Head of caudate nucleus (tissue), 42 donors: ENCODE measurements at regions not wholly inside any gene's neighbourhood (a gene's known extent, or its start where the extent isn't known, plus 50 kb on each side); places are given as distances from the start of the nearest gene placed in this dataset.

ENCODE experiments used
- DNase-seq, 42 donors: peaks; one replicate each; pipeline versions ENCODE4 v3.0.0 to v3.0.0-alpha.2; 2020 to 2021; ENCODE audit warnings: mixed read lengths in 7 of 42
- intact Hi-C: fragments of 100-400 bp; cut with DNase I; formaldehyde crosslinking; loops from one replicate; pipeline ENCODE4 v1.15.0; 2022

- DNase-seq = no peak
- intact Hi-C loops = no loop called here
These were observed 339.2 kb upstream of the CDH9 start for GRCh38 chr5:27377626-27378025.

- intact Hi-C loops = no loop called here
- no peak for DNase-seq
These were observed 315.6 kb upstream of the CDH9 start for GRCh38 chr5:27353970-27354369.

- intact Hi-C loops = no loop called here
- DNase-seq = no peak
These were observed 315.2 kb upstream of the CDH9 start for GRCh38 chr5:27353540-27353939.

- DNase-seq = no peak
- intact Hi-C loops = no loop called here
These were observed 303.0 kb upstream of the CDH9 start for GRCh38 chr5:27341342-27341741.

- DNase-seq = no peak
- intact Hi-C loops = no loop called here
These were observed 298.4 kb upstream of the CDH9 start for GRCh38 chr5:27336817-27337216.

- peak in 11 of 42 donors; percentile 5 to 56 (median 24) for DNase-seq
- intact Hi-C loops = no loop called here
These were observed 290.1 kb upstream of the CDH9 start for GRCh38 chr5:27328480-27328879.

- no peak for DNase-seq
- intact Hi-C loops = no loop called here
These were observed 287.1 kb upstream of the CDH9 start for GRCh38 chr5:27325513-27325912.

- intact Hi-C loops = no loop called here
- no peak for DNase-seq
These were observed 280.3 kb upstream of the CDH9 start for GRCh38 chr5:27318701-27319100.

GRCh38 chr5:27316271-27316650 lies 277.9 kb upstream of the CDH9 start:
- intact Hi-C loops = no loop called here
- no peak for DNase-seq

- intact Hi-C loops = no loop called here
- no peak for DNase-seq
These were observed 277.2 kb upstream of the CDH9 start for GRCh38 chr5:27315363-27316270.

- DNase-seq = no peak
These were observed 275.2 kb upstream of the CDH9 start for GRCh38 chr5:27313549-27313948.

GRCh38 chr5:27312291-27312893 lies 274.0 kb upstream of the CDH9 start:
- intact Hi-C loops = no loop called here
- no peak for DNase-seq

More at GRCh38 chr5:27313549-27313948, 275.2 kb upstream of the CDH9 start:
- intact Hi-C loops = no loop called here

GRCh38 chr5:27311544-27311943 lies 273.2 kb upstream of the CDH9 start:
- intact Hi-C loops = no loop called here
- DNase-seq = no peak

GRCh38 chr5:27308153-27308552 lies 269.8 kb upstream of the CDH9 start:
- DNase-seq = no peak
- intact Hi-C loops = no loop called here

- intact Hi-C loops = no loop called here
These were observed 251.8 kb upstream of the CDH9 start for GRCh38 chr5:27290172-27290571.

GRCh38 chr5:27276119-27276518 lies 237.7 kb upstream of the CDH9 start:
- no peak for DNase-seq
- intact Hi-C loops = no loop called here

More at GRCh38 chr5:27290172-27290571, 251.8 kb upstream of the CDH9 start:
- no peak for DNase-seq

- DNase-seq = no peak
- intact Hi-C loops = no loop called here
These were observed 237.0 kb upstream of the CDH9 start for GRCh38 chr5:27275345-27275744.

GRCh38 chr5:27269766-27270165 lies 231.4 kb upstream of the CDH9 start:
- intact Hi-C loops = no loop called here
- DNase-seq = no peak

- intact Hi-C loops = no loop called here
- no peak for DNase-seq
These were observed 228.9 kb upstream of the CDH9 start for GRCh38 chr5:27267209-27267824.

GRCh38 chr5:27266184-27266583 lies 227.8 kb upstream of the CDH9 start:
- no peak for DNase-seq
- intact Hi-C loops = no loop called here
